HepG2 (cell line): ENCODE measurements at regions not wholly inside any gene's neighbourhood (a gene's known extent, or its start where the extent isn't known, plus 50 kb on each side); places are given as distances from the start of the nearest gene placed in this dataset.

Experiments
- ATAC-seq: fragments of 200-7000 bp; cut with Tn5 transposase; 3 replicates; pipeline ENCODE4 v1.9.1; 2020; ENCODE audit warnings: mild to moderate bottlenecking, moderate library complexity
- BruUV-seq: library from RNA; stranded (reverse); fragments of 400-500 nt; replicated peaks from 2 replicates; lab custom pipeline; 2021; lab: Mats Ljungman, UMichigan
- CTCF ChIA-PET: fragments of 300-600 bp; formaldehyde crosslinking; extraction: SDS; loops from one replicate; lab custom pipeline; 2021; ENCODE audit warnings: low total read pairs, inconsistent platforms, low intra/inter-chr PET ratio; lab: Yijun Ruan, JAX
- POLR2A ChIA-PET: fragments of 350-600 bp; sonication (Branson Sonifier 250); formaldehyde crosslinking; loops from one replicate; lab custom pipeline; 2020; ENCODE audit warnings: antibody characterized with exemption, inconsistent platforms; lab: Yijun Ruan, JAX
- DNase-seq: peaks from one replicate; pipeline ENCODE4 v3.0.0-alpha.2; 2015; ENCODE audit warnings: low spot score
- FAIRE-seq: peaks from 3 replicates; lab custom pipeline; 2011; peaks lifted over from hg19 to GRCh38; lab: Jason Lieb, UNC
- H2AFZ ChIP-seq: one replicate; pipeline ENCODE4 v1.6.1; 2011; ENCODE audit warnings: low read length, inconsistent platforms
- H3K27ac ChIP-seq: fragments of 300-600 bp; 3 replicates; pipeline ENCODE4 v1.8.0; 2011; ENCODE audit warnings: mixed run types, mild to moderate bottlenecking, mixed read lengths, low read length, inconsistent platforms; ENCODE audit not compliant: insufficient read depth; ENCODE audit errors: extremely low read length
- H3K27me3 ChIP-seq, 2 experiments: fragments of 200-600 bp in 1 of 2; 2 replicates in 1 of 2; 3 replicates in 1 of 2; pipeline versions ENCODE4 v1.6.0 to v1.8.0; 2011; ENCODE audit warnings: low read length in 2 of 2, mild to moderate bottlenecking in 2 of 2, moderate library complexity in 2 of 2, inconsistent platforms in 1 of 2; ENCODE audit not compliant: insufficient read depth in 2 of 2, control insufficient read depth in 1 of 2
- H3K36me3 ChIP-seq, 2 experiments: fragments of 200-600 bp in 1 of 2; replicated peaks in 1 of 2; 2 replicates in 1 of 2; 3 replicates in 1 of 2; pipeline versions ENCODE4 v1.5.1 to v1.8.0; 2011; ENCODE audit warnings: low read length in 2 of 2, inconsistent platforms in 1 of 2; ENCODE audit not compliant: insufficient read depth in 2 of 2, control insufficient read depth in 1 of 2
- H3K4me1 ChIP-seq: 2 replicates; pipeline ENCODE4 v1.5.1; 2012; ENCODE audit warnings: low read length, inconsistent platforms; ENCODE audit not compliant: insufficient read depth
- H3K4me2 ChIP-seq: 2 replicates; pipeline ENCODE4 v1.6.0; 2011; ENCODE audit warnings: low read depth, low read length, inconsistent platforms
- H3K4me3 ChIP-seq, 3 experiments: fragments of 200-600 bp in 1 of 3; sonication (generic), shearing (Covaris generic) in 1 of 3; replicated peaks in 1 of 3; 2 replicates each; pipeline ENCODE4 v1.5.1; 2011 to 2016; ENCODE audit warnings: low read length in 3 of 3, inconsistent platforms in 2 of 3, low read depth in 2 of 3, mild to moderate bottlenecking in 2 of 3, control low read depth in 1 of 3, mixed read lengths in 1 of 3; ENCODE audit not compliant: insufficient read depth in 1 of 3
- H3K79me2 ChIP-seq: one replicate; pipeline ENCODE4 v1.6.1; 2011; ENCODE audit warnings: low read length, inconsistent platforms; ENCODE audit not compliant: insufficient read depth
- H3K9ac ChIP-seq: 2 replicates; pipeline ENCODE4 v1.6.0; 2011; ENCODE audit warnings: mild to moderate bottlenecking, low read depth, low read length, inconsistent platforms; ENCODE audit not compliant: insufficient read depth
- H3K9me3 ChIP-seq: 2 replicates; pipeline ENCODE4 v1.5.1; 2012; ENCODE audit warnings: mild to moderate bottlenecking, low read length
- H4K20me1 ChIP-seq: 2 replicates; pipeline ENCODE4 v1.6.0; 2011; ENCODE audit warnings: inconsistent platforms, mild to moderate bottlenecking, low read length, moderate library complexity; ENCODE audit not compliant: insufficient read depth
- CHCHD3 ChIP-seq: sonication (generic); formaldehyde crosslinking; IDR thresholded peaks from 2 replicates; pipeline ENCODE4 v1.8.0; 2022; ENCODE audit warnings: mild to moderate bottlenecking, missing genetic modification reagents, moderate library complexity
- MAZ ChIP-seq, 2 experiments: sonication (generic) in 1 of 2; formaldehyde crosslinking in 1 of 2; IDR thresholded peaks; 2 replicates each; pipeline versions ENCODE4 v1.5.0 to v1.6.1; 2012 to 2020; ENCODE audit warnings: low read depth in 2 of 2, mild to moderate bottlenecking in 2 of 2, borderline replicate concordance in 1 of 2, improper control_type of control experiment in 1 of 2, low read length in 1 of 2, missing genetic modification reagents in 1 of 2, moderate library complexity in 1 of 2
- RELA ChIP-seq: sonication (generic); formaldehyde crosslinking; IDR thresholded peaks from 2 replicates; pipeline ENCODE4 v1.4.0; 2020; ENCODE audit warnings: missing genetic modification reagents
- RFX3 ChIP-seq: IDR thresholded peaks from 2 replicates; pipeline ENCODE4 v1.6.1; 2016; ENCODE audit warnings: missing biosample characterization, missing genetic modification reagents
- TAF1 ChIP-seq: sonication (generic); formaldehyde crosslinking; IDR thresholded peaks from 2 replicates; pipeline ENCODE4 v1.4.0; 2020; ENCODE audit warnings: missing genetic modification reagents
- TAF15 ChIP-seq: fragments of 200-400 bp; formaldehyde crosslinking; IDR thresholded peaks from one replicate; pipeline ENCODE4 v1.6.1; 2018; ENCODE audit warnings: mild to moderate bottlenecking, low read depth, low read length; ENCODE audit not compliant: poor library complexity, severe bottlenecking
- ZNF160 ChIP-seq: sonication (generic); formaldehyde crosslinking; IDR thresholded peaks from 2 replicates; pipeline ENCODE4 v1.8.0; 2022; ENCODE audit warnings: mild to moderate bottlenecking, inconsistent platforms, missing genetic modification reagents
- ZNF205 ChIP-seq: IDR thresholded peaks from 2 replicates; pipeline ENCODE4 v1.6.1; 2018; ENCODE audit warnings: missing biosample characterization, missing genetic modification reagents
- ZNF776 ChIP-seq: sonication (generic); formaldehyde crosslinking; IDR thresholded peaks from 2 replicates; pipeline ENCODE4 v1.4.0; 2020; ENCODE audit warnings: mild to moderate bottlenecking, missing genetic modification reagents
- ZSCAN30 ChIP-seq: sonication (generic); formaldehyde crosslinking; IDR thresholded peaks from 2 replicates; pipeline ENCODE4 v1.5.0; 2020; ENCODE audit warnings: mild to moderate bottlenecking, missing genetic modification reagents
- WGBS: methylation state at CpG from one replicate; pipeline ENCODE4 v1.1.6; 2017; ENCODE audit warnings: low lambda C conversion rate; 5-methylcytosine and 5-hydroxymethylcytosine counted together
- in situ Hi-C: cut with HindIII; loops from 2 replicates; pipeline ENCODE4 v1.10.0; 2017; ENCODE audit warnings: low pct_unique_long_range_greater_than_20kb; ENCODE audit not compliant: extremely low pct_ligation_motif_present
- intact Hi-C: fragments of 100-400 bp; cut with micrococcal nuclease; formaldehyde crosslinking; loops from one replicate; pipeline ENCODE4 v1.10.0; 2022; ENCODE audit not compliant: unreplicated experiment
- TF ChIP-seq, protein P1 (sequence below): sonication (generic); formaldehyde crosslinking; IDR thresholded peaks from 2 replicates; pipeline ENCODE4 v1.9.0; 2022; ENCODE audit warnings: low read depth, missing genetic modification reagents

DNA sequence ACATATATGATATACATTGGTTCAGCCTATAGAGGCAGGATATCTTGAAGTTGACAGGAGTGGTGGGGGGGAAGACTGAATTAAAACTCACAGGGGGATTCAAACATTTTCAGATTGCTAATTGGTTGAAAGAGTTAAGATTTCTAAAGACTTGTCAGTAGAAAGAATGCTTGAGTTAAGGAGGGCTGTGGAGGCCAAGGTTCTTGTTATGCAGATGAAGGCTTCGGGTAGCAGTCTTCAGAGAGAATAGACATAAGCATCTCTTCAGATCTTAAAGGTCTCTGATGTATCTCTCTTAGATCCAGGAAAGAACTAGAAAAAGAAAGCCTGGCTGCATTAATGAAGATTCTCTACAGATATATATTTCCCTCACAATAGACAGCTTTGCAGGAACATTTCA is 209.8 kb upstream of the SEMA3D start:
- ChIA-PET POLR2A (no interaction called here), CTCF (no interaction called here)
- in situ Hi-C loops, result no loop called here
- DNase-seq (no peak), ATAC-seq (no peak), FAIRE-seq (no peak)
- Histone ChIP-seq H3K36me3 (no peaks in the 10 kb centered on the region), H3K9ac (no peak overlapping the region), H2AFZ (no peak overlapping the region), H3K9me3 (no peaks in the 10 kb centered on the region), H3K27me3 (no peaks in the 10 kb centered on the region), H3K4me2 (no peak overlapping the region), H3K79me2 (no peaks in the 10 kb centered on the region), H4K20me1 (no peaks in the 10 kb centered on the region), H3K27ac (no peak overlapping the region), H3K4me3 (no peak overlapping the region), H3K4me1 (0 out of 2 replicates have a peak, but pooled peaks cover 4% of the 10 kb centered on the region)
- no TSS peak for BruUV-seq
- intact Hi-C loops, result no loop called here
- TF ChIP-seq, protein P1, sequence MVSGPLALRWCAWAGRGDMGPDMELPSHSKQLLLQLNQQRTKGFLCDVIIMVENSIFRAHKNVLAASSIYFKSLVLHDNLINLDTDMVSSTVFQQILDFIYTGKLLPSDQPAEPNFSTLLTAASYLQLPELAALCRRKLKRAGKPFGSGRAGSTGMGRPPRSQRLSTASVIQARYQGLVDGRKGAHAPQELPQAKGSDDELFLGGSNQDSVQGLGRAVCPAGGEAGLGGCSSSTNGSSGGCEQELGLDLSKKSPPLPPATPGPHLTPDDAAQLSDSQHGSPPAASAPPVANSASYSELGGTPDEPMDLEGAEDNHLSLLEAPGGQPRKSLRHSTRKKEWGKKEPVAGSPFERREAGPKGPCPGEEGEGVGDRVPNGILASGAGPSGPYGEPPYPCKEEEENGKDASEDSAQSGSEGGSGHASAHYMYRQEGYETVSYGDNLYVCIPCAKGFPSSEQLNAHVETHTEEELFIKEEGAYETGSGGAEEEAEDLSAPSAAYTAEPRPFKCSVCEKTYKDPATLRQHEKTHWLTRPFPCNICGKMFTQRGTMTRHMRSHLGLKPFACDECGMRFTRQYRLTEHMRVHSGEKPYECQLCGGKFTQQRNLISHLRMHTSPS (CRISPR knock-in tag), result no peak
- TF ChIP-seq ZSCAN30 (no peak), MAZ (IDR thresholded peaks at IDR 0.05; ENCODE audit: borderline replicate concordance, low read depth, low read length) (no peak), MAZ (CRISPR knock-in tag; IDR thresholded peaks at IDR 0.05; ENCODE audit: low read depth) (no peak), TAF15 (no peak), RFX3 (CRISPR knock-in tag) (no peak), RELA (CRISPR knock-in tag) (no peak), TAF1 (no peak), ZNF776 (no peak), CHCHD3 (no peak), ZNF205 (CRISPR knock-in tag) (no peak), ZNF160 (CRISPR knock-in tag) (no peak)
- 0% methylated on average over 1 of the region's 1 CpG for WGBS
